ENCODE measurements at regions not wholly inside any gene's neighbourhood (a gene's known extent, or its start where the extent isn't known, plus 50 kb on each side); places are given as distances from the start of the nearest gene placed in this dataset.

GRCh38 chr2:129803871-129804270 is 175.6 kb upstream of the RAB6C start:
- Histone ChIP-seq H3K4me2 (ENCODE audit: insufficient read depth, low read length) (no peak overlapping the region), H3K4me3 (no peak overlapping the region), H2AFZ (ENCODE audit: low read depth, low read length) (no peak overlapping the region), H3K27me3 (ENCODE audit: control insufficient read depth in 2 of 2, insufficient read depth in 2 of 2, low read length in 2 of 2) (peaks cover 0 to 40% of the 10 kb centered on the region in 2 experiments; a peak in 4 of 5 replicates), H3K36me3 (ENCODE audit: control insufficient read depth, insufficient read depth, low read length) (no peaks in the 10 kb centered on the region), H3K27ac (ENCODE audit: extremely low read depth, low read depth, low read length) (no peak overlapping the region), H3K4me1 (replicated peaks in 1 of 2; ENCODE audit: control insufficient read depth in 2 of 2, insufficient read depth in 2 of 2, low read length in 2 of 2) (no peaks in the 10 kb centered on the region), H4K20me1 (replicated peaks; ENCODE audit: control insufficient read depth, insufficient read depth, low read length) (0 out of 2 replicates have a peak, but pooled peaks cover 5% of the 10 kb centered on the region), H3K9ac (ENCODE audit: insufficient read depth in 1 of 2, low read depth in 2 of 2, low read length in 2 of 2) (no peak overlapping the region), H3K79me2 (ENCODE audit: control insufficient read depth, insufficient read depth, low read length) (no peaks in the 10 kb centered on the region), H3K9me1 (ENCODE audit: control insufficient read depth, insufficient read depth, low read length) (no peaks in the 10 kb centered on the region), H3K9me3 (replicated peaks; ENCODE audit: control insufficient read depth, insufficient read depth, low read depth, low read length) (no peaks in the 10 kb centered on the region)
- 0% methylated on average over 3 of the region's 3 CpGs for WGBS (ENCODE audit: insufficient coverage, low coverage, missing lambda C conversion rate)
- DNase-seq (ENCODE audit: extremely low read depth in 1 of 4, low spot score in 3 of 4) = no peak
- intact Hi-C loops (cut with micrococcal nuclease) = no loop called here
- FAIRE-seq = no peak
- CTCF ChIA-PET (ENCODE audit: low intra/inter-chr PET ratio) = no interaction called here
- in situ Hi-C loops (cut with MboI) = no loop called here
- TF ChIP-seq NFE2 (IDR thresholded peaks at IDR 0.05; ENCODE audit: low read depth) (no peak), MAX (CRISPR knock-in tag; IDR thresholded peaks at IDR 0.05) (no peak), BRF1 (IDR thresholded peaks at IDR 0.05; ENCODE audit: borderline replicate concordance, extremely low read depth, insufficient read length) (no peak)
- no peak for ATAC-seq
- no TSS peak for BruUV-seq (replicated peaks)
- POLR2A ChIA-PET = interaction anchor here (0.6 kb wide), 1 partner anchor 100 kb away, joined by 3 read pairs; no protein-coding TSS in a partner anchor

- ChIA-PET CTCF (ENCODE audit: low intra/inter-chr PET ratio) (no interaction called here), POLR2A (interaction anchor here (1.3 kb wide), 1 partner anchor 10 kb away, joined by 5 read pairs; no protein-coding TSS in a partner anchor)
- WGBS (ENCODE audit: insufficient coverage, low coverage, missing lambda C conversion rate) = 0% methylated on average over 11 of the region's 11 CpGs
- no peak for FAIRE-seq
- Histone ChIP-seq H3K27me3 (ENCODE audit: control insufficient read depth in 2 of 2, insufficient read depth in 2 of 2, low read length in 2 of 2) (peaks cover 0 to 28% of the 10 kb centered on the region in 2 experiments; a peak in 4 of 5 replicates), H3K4me3 (no peak overlapping the region), H4K20me1 (replicated peaks; ENCODE audit: control insufficient read depth, insufficient read depth, low read length) (no peaks in the 10 kb centered on the region), H3K4me1 (replicated peaks in 1 of 2; ENCODE audit: control insufficient read depth in 2 of 2, insufficient read depth in 2 of 2, low read length in 2 of 2) (no peaks in the 10 kb centered on the region), H3K4me2 (ENCODE audit: insufficient read depth, low read length) (no peak overlapping the region), H3K9me3 (replicated peaks; ENCODE audit: control insufficient read depth, insufficient read depth, low read depth, low read length) (no peaks in the 10 kb centered on the region), H3K79me2 (ENCODE audit: control insufficient read depth, insufficient read depth, low read length) (no peaks in the 10 kb centered on the region), H2AFZ (ENCODE audit: low read depth, low read length) (no peak overlapping the region), H3K9me1 (ENCODE audit: control insufficient read depth, insufficient read depth, low read length) (no peaks in the 10 kb centered on the region), H3K27ac (ENCODE audit: extremely low read depth, low read depth, low read length) (no peak overlapping the region), H3K36me3 (ENCODE audit: control insufficient read depth, insufficient read depth, low read length) (no peaks in the 10 kb centered on the region), H3K9ac (ENCODE audit: insufficient read depth in 1 of 2, low read depth in 2 of 2, low read length in 2 of 2) (no peak overlapping the region)
- intact Hi-C loops (cut with micrococcal nuclease) = no loop called here
- no peak for ATAC-seq
- DNase-seq (ENCODE audit: extremely low read depth in 1 of 4, low spot score in 3 of 4) = no peak
- no TSS peak for BruUV-seq (replicated peaks)
- in situ Hi-C loops (cut with MboI) = no loop called here
- TF ChIP-seq DMBX1 (CRISPR knock-in tag; IDR thresholded peaks at IDR 0.05; ENCODE audit: borderline replicate concordance) (no peak), ZNF644 (tag; IDR thresholded peaks at IDR 0.05; ENCODE audit: low read depth) (no peak), PURB (CRISPR knock-in tag; IDR thresholded peaks at IDR 0.05; ENCODE audit: low read depth) (no peak), GTF2F1 (IDR thresholded peaks at IDR 0.05; ENCODE audit: low read depth, low read length) (no peak), ZNF778 (CRISPR knock-in tag; IDR thresholded peaks at IDR 0.05) (no peak)
These were observed 173.6 kb upstream of the RAB6C start for GRCh38 chr2:129805899-129806298.
